WERI-Rb-1 (cell line): ENCODE measurements at regions not wholly inside any gene's neighbourhood (a gene's known extent, or its start where the extent isn't known, plus 50 kb on each side); places are given as distances from the start of the nearest gene placed in this dataset.

Experiments used
- DNase-seq: peaks from one replicate; pipeline ENCODE4 v3.0.0-alpha.2; 2020
- H3K27ac ChIP-seq: fragments of 250-450 bp; sonication (Bioruptor Pico); 2 replicates; pipeline ENCODE4 v1.5.1; 2020; ENCODE audit warnings: mild to moderate bottlenecking, moderate library complexity
- H3K27me3 ChIP-seq: fragments of 250-450 bp; sonication (Bioruptor Pico); 2 replicates; pipeline ENCODE4 v1.5.1; 2021; ENCODE audit warnings: mild to moderate bottlenecking, low read depth, moderate library complexity; ENCODE audit not compliant: insufficient read depth, severe bottlenecking
- H3K36me3 ChIP-seq: fragments of 250-450 bp; sonication (Bioruptor Pico); 2 replicates; pipeline ENCODE4 v1.5.1; 2020; ENCODE audit warnings: mild to moderate bottlenecking, moderate library complexity
- H3K4me3 ChIP-seq: 2 replicates; pipeline ENCODE4 v1.5.1; 2011; ENCODE audit warnings: low read depth, mild to moderate bottlenecking, control low read depth, low read length
- H3K9me3 ChIP-seq: fragments of 250-450 bp; sonication (Bioruptor Pico); 2 replicates; pipeline ENCODE4 v1.5.1; 2021; ENCODE audit warnings: mild to moderate bottlenecking, moderate library complexity; ENCODE audit not compliant: severe bottlenecking
- TF ChIP-seq, protein P1 (sequence below): IDR thresholded peaks from 2 replicates; pipeline ENCODE4 v1.5.1; 2011; ENCODE audit warnings: low read depth, mild to moderate bottlenecking, control low read depth, inconsistent platforms, low read length

DNA sequence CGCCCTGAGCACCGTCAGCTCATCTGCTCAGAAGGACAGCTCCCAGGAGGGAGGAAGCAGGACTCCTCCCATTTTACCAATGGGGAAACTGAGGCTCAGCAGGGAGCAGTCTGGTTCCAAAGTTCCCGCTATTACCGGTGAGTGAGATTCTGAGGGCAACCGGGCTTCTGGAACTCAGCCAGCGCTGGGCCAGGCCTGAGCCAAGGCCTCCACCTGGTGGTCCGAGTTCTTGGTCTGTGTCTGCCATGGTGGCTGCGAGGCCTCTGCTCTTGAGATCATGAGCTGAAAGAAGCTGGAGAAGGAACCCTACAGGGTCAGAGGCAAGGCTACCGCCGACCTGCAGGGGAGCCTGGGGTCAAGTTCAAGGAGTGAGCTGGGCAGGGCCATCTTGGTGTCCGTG is 110.8 kb upstream of the GSE1 start:
- no peak for DNase-seq
- Histone ChIP-seq H3K36me3 (no peaks in the 10 kb centered on the region), H3K27me3 (no peaks in the 10 kb centered on the region), H3K9me3 (no peaks in the 10 kb centered on the region), H3K4me3 (no peak overlapping the region), H3K27ac (no peak overlapping the region)
- TF ChIP-seq, protein P1, sequence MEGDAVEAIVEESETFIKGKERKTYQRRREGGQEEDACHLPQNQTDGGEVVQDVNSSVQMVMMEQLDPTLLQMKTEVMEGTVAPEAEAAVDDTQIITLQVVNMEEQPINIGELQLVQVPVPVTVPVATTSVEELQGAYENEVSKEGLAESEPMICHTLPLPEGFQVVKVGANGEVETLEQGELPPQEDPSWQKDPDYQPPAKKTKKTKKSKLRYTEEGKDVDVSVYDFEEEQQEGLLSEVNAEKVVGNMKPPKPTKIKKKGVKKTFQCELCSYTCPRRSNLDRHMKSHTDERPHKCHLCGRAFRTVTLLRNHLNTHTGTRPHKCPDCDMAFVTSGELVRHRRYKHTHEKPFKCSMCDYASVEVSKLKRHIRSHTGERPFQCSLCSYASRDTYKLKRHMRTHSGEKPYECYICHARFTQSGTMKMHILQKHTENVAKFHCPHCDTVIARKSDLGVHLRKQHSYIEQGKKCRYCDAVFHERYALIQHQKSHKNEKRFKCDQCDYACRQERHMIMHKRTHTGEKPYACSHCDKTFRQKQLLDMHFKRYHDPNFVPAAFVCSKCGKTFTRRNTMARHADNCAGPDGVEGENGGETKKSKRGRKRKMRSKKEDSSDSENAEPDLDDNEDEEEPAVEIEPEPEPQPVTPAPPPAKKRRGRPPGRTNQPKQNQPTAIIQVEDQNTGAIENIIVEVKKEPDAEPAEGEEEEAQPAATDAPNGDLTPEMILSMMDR = no peak

DNA sequence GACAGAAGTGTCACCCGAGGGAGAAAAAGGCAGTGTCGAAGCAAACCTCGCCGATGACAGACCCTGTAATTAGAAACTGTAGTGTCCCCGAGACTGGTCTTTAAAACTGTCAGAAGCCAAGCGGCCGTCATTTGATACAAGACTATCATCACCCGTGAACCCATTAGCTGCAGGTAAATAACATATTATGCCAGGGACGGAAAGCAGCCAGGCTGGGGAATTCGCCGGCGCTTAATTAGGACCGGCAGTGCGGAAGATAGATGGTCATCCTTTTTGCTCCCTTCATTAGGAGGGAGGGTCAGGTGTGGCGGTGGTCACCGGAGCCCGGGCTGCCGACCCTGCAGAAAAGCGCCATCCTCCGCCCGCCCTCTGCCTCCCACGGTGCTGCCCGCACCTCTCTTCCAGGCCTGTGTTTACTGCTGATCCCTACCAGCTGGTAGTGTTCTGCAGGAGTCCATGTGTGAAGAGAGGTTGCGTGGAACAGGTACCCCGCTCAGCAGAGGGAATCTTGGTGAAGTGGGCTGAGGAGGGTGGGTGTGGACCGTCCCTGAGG is 109.4 kb upstream of the GSE1 start:
- Histone ChIP-seq H3K36me3 (no peaks in the 10 kb centered on the region), H3K4me3 (no peak overlapping the region), H3K27ac (no peak overlapping the region), H3K27me3 (no peaks in the 10 kb centered on the region), H3K9me3 (no peaks in the 10 kb centered on the region)
- TF ChIP-seq, protein P1 = no peak
- no peak for DNase-seq

DNA sequence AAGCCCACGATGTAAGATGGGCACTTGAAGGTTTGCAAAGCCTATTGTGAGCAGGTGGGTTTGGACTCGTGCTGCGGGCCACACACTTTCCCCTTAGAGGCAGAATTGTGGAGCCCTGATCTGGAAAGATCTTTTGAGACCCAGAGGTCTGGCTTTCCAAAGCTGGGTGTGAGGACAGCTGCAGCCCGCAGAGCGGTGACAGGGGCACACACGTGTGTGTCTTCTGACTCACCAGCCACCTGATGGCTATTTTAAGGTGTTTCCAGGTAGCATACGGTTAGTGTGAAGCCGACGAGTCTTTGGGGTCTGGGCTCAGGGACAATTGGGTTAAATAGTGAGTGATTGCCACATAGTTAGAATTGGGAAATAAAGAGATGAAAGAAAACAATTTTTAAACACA is 108.9 kb upstream of the GSE1 start:
- no peaks in the 10 kb centered on the region for H3K9me3 ChIP-seq
- H3K36me3 ChIP-seq = no peaks in the 10 kb centered on the region
- H3K27me3 ChIP-seq = no peaks in the 10 kb centered on the region
- no peak overlapping the region for H3K27ac ChIP-seq
- DNase-seq = no peak
- H3K4me3 ChIP-seq = no peak overlapping the region
- TF ChIP-seq, protein P1 = no peak

DNA sequence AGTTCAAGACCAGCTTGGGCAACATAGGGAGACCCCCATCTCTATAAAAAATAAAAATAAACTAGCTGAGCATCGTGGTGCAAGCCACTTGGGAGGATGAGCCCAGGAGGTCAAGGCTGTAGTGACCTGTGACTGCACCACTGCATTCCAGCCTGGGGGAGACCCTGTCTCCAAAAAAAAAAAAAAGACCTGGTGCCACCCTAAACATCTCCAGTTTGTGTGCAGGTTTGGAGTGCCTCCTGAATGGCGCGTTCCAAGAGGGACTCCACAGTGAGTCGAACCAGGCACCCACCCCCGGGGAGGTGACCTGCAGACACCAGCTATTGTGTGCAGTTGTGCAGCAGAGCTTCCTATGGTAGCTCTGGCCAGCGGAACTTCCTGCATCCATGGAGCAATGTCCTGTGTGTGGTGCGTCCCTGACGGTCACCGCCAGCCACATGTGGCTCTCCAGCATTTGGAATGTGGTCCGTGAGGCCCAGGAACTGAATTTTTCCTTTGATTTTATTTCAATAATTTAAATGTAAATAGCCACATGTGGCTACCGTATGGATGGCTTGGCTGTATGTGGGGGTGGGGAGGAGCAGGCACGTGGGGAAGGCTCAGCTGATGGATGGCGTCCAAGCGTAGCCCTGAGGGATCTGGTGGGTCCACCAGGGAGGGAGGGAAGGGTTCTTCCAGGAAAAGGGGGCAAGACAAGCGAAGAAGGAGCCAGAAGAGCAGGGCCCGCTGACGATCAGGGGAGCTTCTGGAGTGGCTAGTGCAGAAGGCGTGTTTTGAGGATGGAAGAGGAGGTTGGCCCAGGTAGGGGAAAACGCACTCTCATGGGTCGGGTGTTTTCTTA is 107.1 kb upstream of the GSE1 start:
- H3K9me3 ChIP-seq = no peaks in the 10 kb centered on the region
- TF ChIP-seq, protein P1 = no peak
- H3K4me3 ChIP-seq = no peak overlapping the region
- no peaks in the 10 kb centered on the region for H3K36me3 ChIP-seq
- H3K27me3 ChIP-seq = no peaks in the 10 kb centered on the region
- no peak overlapping the region for H3K27ac ChIP-seq
- no peak for DNase-seq

DNA sequence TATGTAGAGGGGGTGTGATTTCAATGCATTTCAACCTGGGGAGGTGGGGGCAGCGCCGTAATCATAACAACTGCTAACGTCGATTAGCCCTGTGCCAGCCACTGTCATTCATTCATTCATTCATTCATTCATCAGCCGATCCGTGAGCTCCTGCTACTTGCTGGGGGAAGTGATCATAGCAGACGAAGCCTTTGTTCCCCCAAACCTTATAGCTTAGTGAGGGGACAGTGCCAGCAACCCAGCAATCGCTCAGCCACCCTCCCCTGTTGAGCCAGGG is 106.5 kb upstream of the GSE1 start:
- Histone ChIP-seq H3K27ac (no peak overlapping the region), H3K27me3 (no peaks in the 10 kb centered on the region), H3K9me3 (no peaks in the 10 kb centered on the region), H3K4me3 (no peak overlapping the region), H3K36me3 (no peaks in the 10 kb centered on the region)
- no peak for DNase-seq
- TF ChIP-seq, protein P1 = no peak

DNA sequence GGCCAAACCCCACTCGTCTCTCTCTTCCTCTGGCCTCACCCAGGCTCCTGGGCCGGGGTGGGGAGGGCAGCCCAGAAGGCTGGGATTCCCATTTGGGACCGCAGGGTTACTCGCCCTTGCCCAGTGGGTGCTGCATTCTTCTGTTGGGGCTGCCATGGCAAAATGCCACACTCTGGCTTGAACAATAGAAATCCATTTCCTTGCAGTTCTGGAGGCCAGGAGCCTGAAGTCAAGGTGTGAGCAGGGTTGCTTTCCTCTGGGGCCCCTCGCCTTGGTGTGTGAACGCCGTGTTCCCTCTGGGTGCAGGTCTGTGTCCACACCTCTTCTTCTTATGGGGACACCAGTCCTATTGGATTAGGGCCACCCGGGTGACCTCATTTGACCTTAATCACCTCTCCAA is 105.8 kb upstream of the GSE1 start:
- TF ChIP-seq, protein P1 = no peak
- no peaks in the 10 kb centered on the region for H3K36me3 ChIP-seq
- H3K4me3 ChIP-seq = no peak overlapping the region
- H3K27ac ChIP-seq = no peak overlapping the region
- H3K27me3 ChIP-seq = no peaks in the 10 kb centered on the region
- no peak for DNase-seq
- H3K9me3 ChIP-seq = no peaks in the 10 kb centered on the region
